BJ (cell line): ENCODE measurements at regions not wholly inside any gene's neighbourhood (a gene's known extent, or its start where the extent isn't known, plus 50 kb on each side); places are given as distances from the start of the nearest gene placed in this dataset.

Source experiments
- CTCF ChIA-PET: fragments of 350-600 bp; formaldehyde crosslinking; extraction: SDS; loops from one replicate; lab custom pipeline; 2021; ENCODE audit warnings: antibody characterized with exemption, inconsistent platforms; lab: Yijun Ruan, JAX
- POLR2A ChIA-PET: fragments of 300-600 bp; sonication (Branson Sonifier 250); formaldehyde crosslinking; extraction: SDS; loops from one replicate; lab custom pipeline; 2021; ENCODE audit warnings: antibody characterized with exemption; lab: Charles Lee
- DNase-seq: peaks from one replicate; pipeline ENCODE4 v3.0.0-alpha.2; 2011; ENCODE audit warnings: low read depth
- H3K27me3 ChIP-seq: 2 replicates; pipeline ENCODE4 v1.6.0; 2011; ENCODE audit warnings: low read length; ENCODE audit not compliant: control insufficient read depth, insufficient read depth
- H3K36me3 ChIP-seq: 2 replicates; pipeline ENCODE4 v1.5.1; 2011; ENCODE audit warnings: low read length; ENCODE audit not compliant: control insufficient read depth, insufficient read depth
- H3K4me3 ChIP-seq: 2 replicates; pipeline ENCODE4 v1.5.1; 2011; ENCODE audit warnings: low read depth, mild to moderate bottlenecking, control low read depth, low read length
- TF ChIP-seq, protein P1 (sequence below): IDR thresholded peaks from 2 replicates; pipeline ENCODE4 v1.5.1; 2011; ENCODE audit warnings: low read depth, mild to moderate bottlenecking, control low read depth, inconsistent platforms, low read length, moderate library complexity; ENCODE audit not compliant: insufficient read depth

DNA sequence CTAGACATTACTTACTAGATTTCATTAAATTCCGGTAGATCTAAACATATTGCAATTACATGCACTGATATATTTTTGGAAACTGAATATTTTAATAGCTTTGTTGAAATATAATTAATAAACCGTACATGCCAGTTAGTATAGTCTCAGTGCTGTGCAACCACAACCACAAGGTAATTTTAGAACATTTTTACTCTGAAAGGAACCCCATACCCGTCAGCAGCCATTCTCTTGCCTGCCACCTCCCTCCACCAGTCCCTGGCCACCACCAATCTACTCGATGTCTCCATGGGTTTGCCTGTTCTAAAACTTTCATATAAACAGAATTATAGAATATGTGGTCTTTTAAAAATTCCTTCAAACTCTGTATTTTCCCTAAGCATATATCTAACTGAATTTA lies 293.9 kb downstream of the THBS2 start:
- POLR2A ChIA-PET: no interaction called here
- Histone ChIP-seq H3K36me3 (no peaks in the 10 kb centered on the region), H3K27me3 (no peaks in the 10 kb centered on the region), H3K4me3 (no peak overlapping the region)
- TF ChIP-seq, protein P1, sequence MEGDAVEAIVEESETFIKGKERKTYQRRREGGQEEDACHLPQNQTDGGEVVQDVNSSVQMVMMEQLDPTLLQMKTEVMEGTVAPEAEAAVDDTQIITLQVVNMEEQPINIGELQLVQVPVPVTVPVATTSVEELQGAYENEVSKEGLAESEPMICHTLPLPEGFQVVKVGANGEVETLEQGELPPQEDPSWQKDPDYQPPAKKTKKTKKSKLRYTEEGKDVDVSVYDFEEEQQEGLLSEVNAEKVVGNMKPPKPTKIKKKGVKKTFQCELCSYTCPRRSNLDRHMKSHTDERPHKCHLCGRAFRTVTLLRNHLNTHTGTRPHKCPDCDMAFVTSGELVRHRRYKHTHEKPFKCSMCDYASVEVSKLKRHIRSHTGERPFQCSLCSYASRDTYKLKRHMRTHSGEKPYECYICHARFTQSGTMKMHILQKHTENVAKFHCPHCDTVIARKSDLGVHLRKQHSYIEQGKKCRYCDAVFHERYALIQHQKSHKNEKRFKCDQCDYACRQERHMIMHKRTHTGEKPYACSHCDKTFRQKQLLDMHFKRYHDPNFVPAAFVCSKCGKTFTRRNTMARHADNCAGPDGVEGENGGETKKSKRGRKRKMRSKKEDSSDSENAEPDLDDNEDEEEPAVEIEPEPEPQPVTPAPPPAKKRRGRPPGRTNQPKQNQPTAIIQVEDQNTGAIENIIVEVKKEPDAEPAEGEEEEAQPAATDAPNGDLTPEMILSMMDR: no peak
- no peak for DNase-seq
- CTCF ChIA-PET: interaction anchor here (0.6 to 1.6 kb wide), 3 partner anchors 462 to 1570 kb away, joined by 3 to 4 read pairs (median 4); no protein-coding TSS in a partner anchor

DNA sequence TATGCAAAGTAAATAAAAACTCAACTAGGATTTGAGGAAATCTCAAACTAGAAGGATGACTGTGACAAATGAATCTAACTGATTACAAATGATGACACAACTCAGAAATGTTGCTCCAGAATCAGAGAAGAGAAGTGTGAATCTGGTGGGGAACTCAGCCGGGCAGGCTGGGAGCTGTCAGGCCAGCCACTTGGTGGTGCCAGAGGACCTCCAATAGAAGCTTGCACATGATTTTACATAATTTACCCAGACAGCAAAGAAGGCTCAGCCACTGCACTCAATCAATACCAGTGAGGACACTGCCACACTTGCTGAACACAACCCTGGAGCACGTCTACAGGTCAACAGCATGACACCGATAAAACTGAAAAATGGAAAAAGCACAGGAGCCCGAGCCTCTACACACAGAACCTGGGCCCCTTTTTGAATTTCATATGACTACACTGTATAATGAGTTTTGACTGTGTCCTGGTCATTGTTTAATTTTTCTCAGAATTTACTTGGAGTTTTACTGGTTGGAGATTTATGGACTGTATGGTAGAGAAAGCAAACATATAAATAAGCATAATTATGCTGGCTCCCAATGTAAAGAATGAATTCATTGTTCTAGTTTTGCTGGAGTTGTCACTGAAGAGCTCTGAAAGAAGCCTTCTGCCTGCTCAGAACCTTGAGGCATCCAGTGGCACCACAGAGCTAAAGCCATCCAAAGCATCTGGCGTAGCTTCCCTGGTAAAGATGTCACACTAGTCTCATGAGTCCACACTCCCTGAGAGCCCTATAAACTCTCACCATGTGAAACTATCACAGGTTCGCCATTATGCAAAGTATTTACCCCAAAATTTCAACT lies 296.5 kb downstream of the THBS2 start:
- H3K4me3 ChIP-seq: no peak overlapping the region
- CTCF ChIA-PET: interaction anchor here (0.6 to 2.7 kb wide), 24 partner anchors 8 to 1336 kb away, joined by 3 to 41 read pairs (median 3); no protein-coding TSS in a partner anchor
- TF ChIP-seq, protein P1: peak; percentile 84

DNA sequence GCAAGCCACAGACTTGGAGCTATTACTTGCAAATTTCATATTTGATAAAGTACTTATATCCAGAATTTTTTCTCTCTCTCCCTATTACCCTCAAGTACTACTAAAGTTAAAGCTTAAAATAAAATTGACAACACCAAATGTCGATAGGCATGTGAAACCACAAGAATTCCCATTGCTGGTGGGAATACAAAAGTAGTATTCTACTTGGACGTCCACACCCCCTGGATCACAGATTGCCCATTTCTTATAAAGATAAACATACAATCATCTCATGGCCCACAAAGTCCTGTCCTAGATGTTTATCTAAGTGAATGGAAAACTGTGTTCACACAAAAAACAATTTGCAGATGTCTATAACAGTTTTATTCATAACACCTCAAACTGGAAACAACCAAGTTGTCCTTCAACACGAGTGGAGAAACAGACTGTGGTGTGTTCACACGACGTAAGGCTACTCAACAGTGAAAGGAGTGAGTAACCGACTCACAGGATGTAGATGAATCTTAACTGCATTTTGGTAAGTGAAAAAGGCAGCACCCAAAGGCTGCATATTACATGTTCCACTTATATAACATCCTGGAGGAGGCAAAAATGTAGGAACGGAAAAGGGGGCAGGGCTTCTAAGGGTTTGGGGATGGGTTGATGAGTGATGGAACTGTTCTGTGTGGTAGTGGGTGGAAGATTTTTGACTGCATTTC lies 297.4 kb downstream of the THBS2 start:
- POLR2A ChIA-PET: no interaction called here
- H3K4me3 ChIP-seq: no peak overlapping the region
- DNase-seq: no peak
- H3K36me3 ChIP-seq: no peaks in the 10 kb centered on the region
- H3K27me3 ChIP-seq: no peaks in the 10 kb centered on the region
- TF ChIP-seq, protein P1: no peak
- CTCF ChIA-PET: interaction anchor here (0.7 to 2.7 kb wide), 21 partner anchors 10 to 684 kb away, joined by 3 to 41 read pairs (median 4); no protein-coding TSS in a partner anchor

More for the DNA sequence above, 296.5 kb downstream of the THBS2 start:
- peak; percentile 49 for DNase-seq
- no peaks in the 10 kb centered on the region for H3K27me3 ChIP-seq
- POLR2A ChIA-PET: no interaction called here
- no peaks in the 10 kb centered on the region for H3K36me3 ChIP-seq

DNA sequence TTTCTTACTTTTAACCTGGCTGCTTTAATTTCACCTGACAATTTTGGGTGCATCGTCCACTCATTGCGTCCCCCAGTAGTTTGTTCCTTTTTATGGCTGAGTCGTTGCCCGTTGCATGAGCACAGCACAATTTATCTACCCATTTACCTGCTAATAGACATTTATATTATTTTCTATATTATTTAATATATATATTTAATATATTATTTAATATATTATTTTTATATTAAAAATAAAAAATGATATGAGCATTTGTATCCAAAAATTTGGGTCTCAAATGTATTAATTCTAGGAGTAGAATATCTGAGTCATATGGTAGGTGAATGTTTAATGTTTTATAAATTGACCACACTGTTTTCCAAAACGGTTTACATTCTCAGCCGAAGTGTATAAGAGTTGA lies 300.2 kb downstream of the THBS2 start:
- no peak overlapping the region for H3K4me3 ChIP-seq
- ChIA-PET POLR2A (no interaction called here), CTCF (no interaction called here)
- H3K36me3 ChIP-seq: no peaks in the 10 kb centered on the region
- no peaks in the 10 kb centered on the region; the same call in 1 of the 2 replicates for H3K27me3 ChIP-seq
- TF ChIP-seq, protein P1: no peak
- no peak for DNase-seq

DNA sequence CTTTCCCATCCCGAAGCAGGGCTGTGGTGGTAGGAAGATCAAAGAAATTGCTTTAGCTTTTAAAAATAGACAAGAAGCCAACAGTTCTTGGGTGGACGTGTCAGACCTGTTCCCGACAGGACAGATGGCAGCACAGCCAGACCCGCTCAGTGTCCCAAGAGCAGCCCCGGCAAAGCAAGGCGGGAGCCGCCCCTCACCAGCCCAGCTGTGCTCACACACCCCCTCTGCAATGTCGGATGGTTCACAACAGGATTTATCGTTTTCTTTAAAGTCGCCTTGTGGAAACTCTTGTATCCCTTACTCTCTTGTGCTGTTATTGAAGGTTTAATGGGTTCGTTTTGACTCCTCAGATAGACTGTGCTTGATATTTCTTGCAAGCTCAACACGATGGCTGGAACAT lies 302.4 kb downstream of the THBS2 start:
- H3K4me3 ChIP-seq: no peak overlapping the region
- H3K36me3 ChIP-seq: no peaks in the 10 kb centered on the region
- ChIA-PET POLR2A (no interaction called here), CTCF (no interaction called here)
- H3K27me3 ChIP-seq: no peaks in the 10 kb centered on the region; the same call in none of the 2 replicates
- TF ChIP-seq, protein P1: no peak
- no peak for DNase-seq
